NCI-H526 (cell line): ENCODE measurements at regions not wholly inside any gene's neighbourhood (a gene's known extent, or its start where the extent isn't known, plus 50 kb on each side); places are given as distances from the start of the nearest gene placed in this dataset.

Source experiments
- DNase-seq, 2 experiments: peaks; one replicate each; lab custom pipeline; 2025; lab: John Stamatoyannopoulos, UW

- no peak for DNase-seq
Measured at GRCh38 chr22:26998716-26999115, 341.3 kb downstream of the MIAT start.

GRCh38 chr22:27003297-27003696 is 345.9 kb downstream of the MIAT start:
- DNase-seq, result no peak

- peak; percentile 83 to 90 for DNase-seq
Measured at GRCh38 chr22:27004434-27004833, 347.0 kb downstream of the MIAT start.

GRCh38 chr22:27008454-27008853 is 351.1 kb downstream of the MIAT start:
- DNase-seq, result no peak

- DNase-seq, result no peak
Measured at GRCh38 chr22:27011133-27011532, 353.7 kb downstream of the MIAT start.

GRCh38 chr22:27011717-27012116 is 354.3 kb downstream of the MIAT start:
- DNase-seq, result no peak

GRCh38 chr22:27019827-27020226 is 362.4 kb downstream of the MIAT start:
- no peak for DNase-seq

- DNase-seq, result no peak
Measured at GRCh38 chr22:27022274-27022895, 365.0 kb downstream of the MIAT start.

- no peak for DNase-seq
Measured at GRCh38 chr22:27022896-27023361, 365.5 kb downstream of the MIAT start.

GRCh38 chr22:27023591-27023990 is 366.2 kb downstream of the MIAT start:
- DNase-seq, result no peak

GRCh38 chr22:27024982-27025381 is 367.6 kb downstream of the MIAT start:
- DNase-seq, result no peak

- DNase-seq, result no peak
Measured at GRCh38 chr22:27028093-27028492, 370.7 kb downstream of the MIAT start.

- DNase-seq, result no peak
Measured at GRCh38 chr22:27029584-27030130, 372.3 kb downstream of the MIAT start.

- peak; percentile 1 to 23 for DNase-seq
Measured at GRCh38 chr22:27032091-27032761, 374.8 kb downstream of the MIAT start.

- DNase-seq, result no peak
Measured at GRCh38 chr22:27041745-27042310, 384.4 kb downstream of the MIAT start.

- DNase-seq, result peak in 1 of 2 experiments; percentile 65
Measured at GRCh38 chr22:27043262-27043661, 385.9 kb downstream of the MIAT start.

GRCh38 chr22:27045103-27045947 is 387.9 kb downstream of the MIAT start:
- DNase-seq, result peak in 1 of 2 experiments; percentile 92

GRCh38 chr22:27046086-27046485 is 388.7 kb downstream of the MIAT start:
- peak; percentile 92 to 94 for DNase-seq

- DNase-seq, result peak in 1 of 2 experiments; percentile 42
Measured at GRCh38 chr22:27046603-27047002, 389.2 kb downstream of the MIAT start.

GRCh38 chr22:27050771-27051170 is 393.4 kb downstream of the MIAT start:
- DNase-seq, result no peak

GRCh38 chr22:27051407-27051806 is 394.0 kb downstream of the MIAT start:
- DNase-seq, result no peak

GRCh38 chr22:27057717-27058116 is 400.3 kb downstream of the MIAT start:
- DNase-seq, result no peak
